Endothelial cell (in vitro differentiated cells): ENCODE measurements at regions not wholly inside any gene's neighbourhood (a gene's known extent, or its start where the extent isn't known, plus 50 kb on each side); places are given as distances from the start of the nearest gene placed in this dataset.

Source experiments
- DNase-seq: peaks from one replicate; pipeline ENCODE4 v3.0.0; 2021; ENCODE audit warnings: low spot score
- H3K27ac Mint-ChIP-seq: one replicate; pipeline ENCODE4 v1.8.0; 2021; ENCODE audit warnings: mixed read lengths, inconsistent platforms; ENCODE audit not compliant: unreplicated experiment
- H3K27me3 Mint-ChIP-seq: one replicate; pipeline ENCODE4 v1.8.0; 2021; ENCODE audit warnings: mild to moderate bottlenecking, moderate library complexity, mixed read lengths, inconsistent platforms; ENCODE audit not compliant: unreplicated experiment
- H3K36me3 Mint-ChIP-seq: one replicate; pipeline ENCODE4 v1.8.0; 2021; ENCODE audit warnings: mild to moderate bottlenecking, low read depth, mixed read lengths, inconsistent platforms; ENCODE audit not compliant: unreplicated experiment
- H3K4me1 Mint-ChIP-seq: one replicate; pipeline ENCODE4 v1.8.0; 2021; ENCODE audit warnings: mild to moderate bottlenecking, mixed read lengths, inconsistent platforms; ENCODE audit not compliant: unreplicated experiment
- H3K4me3 Mint-ChIP-seq: one replicate; pipeline ENCODE4 v1.8.0; 2021; ENCODE audit warnings: mild to moderate bottlenecking, mixed read lengths, inconsistent platforms; ENCODE audit not compliant: unreplicated experiment
- H3K9me3 Mint-ChIP-seq: one replicate; pipeline ENCODE4 v1.8.0; 2021; ENCODE audit warnings: mixed read lengths, inconsistent platforms; ENCODE audit not compliant: unreplicated experiment
- CTCF ChIP-seq: fragments of 200-600 bp; sonication (generic); IDR thresholded peaks from one replicate; pipeline ENCODE4 v1.5.0; 2021; ENCODE audit warnings: antibody characterized with exemption; ENCODE audit not compliant: unreplicated experiment

- H3K9me3 Mint-ChIP-seq, result no peaks in the 10 kb centered on the region
Observed at GRCh38 chr4:27846951-27847350, 986.3 kb downstream of the STIM2 start.

DNA sequence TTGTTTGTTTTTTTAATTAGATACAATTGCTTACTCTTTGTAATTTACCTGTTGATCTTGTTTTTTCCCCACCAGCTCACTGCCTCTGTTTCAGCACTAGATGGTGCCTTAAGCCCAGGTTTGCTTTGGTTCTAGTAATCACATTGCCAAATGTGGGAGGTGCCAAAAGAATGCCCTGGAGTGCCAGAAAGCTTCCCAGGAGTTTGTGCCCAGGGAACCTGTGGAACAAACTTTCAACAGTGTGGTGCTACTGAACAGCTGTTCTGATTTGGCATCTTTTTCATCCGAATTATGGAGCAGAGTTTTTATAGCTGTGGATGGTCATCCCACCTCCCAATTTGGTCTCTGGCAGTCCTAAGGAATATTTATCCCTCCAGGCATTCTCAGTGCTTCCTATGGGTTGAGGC, 1000.7 kb downstream of the STIM2 start:
- peak; percentile 47 for DNase-seq
- H3K27ac Mint-ChIP-seq, result no peak overlapping the region
- no peak for TF ChIP-seq CTCF
- no peaks in the 10 kb centered on the region for H3K27me3 Mint-ChIP-seq
- H3K36me3 Mint-ChIP-seq, result no peaks in the 10 kb centered on the region
- H3K9me3 Mint-ChIP-seq, result no peaks in the 10 kb centered on the region
- no peak overlapping the region for H3K4me3 Mint-ChIP-seq
- H3K4me1 Mint-ChIP-seq, result no peaks in the 10 kb centered on the region

More at GRCh38 chr4:27846951-27847350, 986.3 kb downstream of the STIM2 start:
- H3K36me3 Mint-ChIP-seq, result no peaks in the 10 kb centered on the region
- no peak for DNase-seq
- H3K27ac Mint-ChIP-seq, result no peak overlapping the region
- no peaks in the 10 kb centered on the region for H3K4me1 Mint-ChIP-seq
- H3K4me3 Mint-ChIP-seq, result no peak overlapping the region
- TF ChIP-seq CTCF, result no peak
- H3K27me3 Mint-ChIP-seq, result no peaks in the 10 kb centered on the region

- no peak overlapping the region for H3K4me3 Mint-ChIP-seq
- no peak for DNase-seq
- TF ChIP-seq CTCF, result no peak
Observed at GRCh38 chr4:27861802-27862201, 1001.2 kb downstream of the STIM2 start.

GRCh38 chr4:27873596-27873995, 1013.0 kb downstream of the STIM2 start:
- no peak overlapping the region for H3K4me3 Mint-ChIP-seq
- H3K36me3 Mint-ChIP-seq, result no peaks in the 10 kb centered on the region
- no peaks in the 10 kb centered on the region for H3K4me1 Mint-ChIP-seq
- H3K9me3 Mint-ChIP-seq, result no peaks in the 10 kb centered on the region
- no peak overlapping the region for H3K27ac Mint-ChIP-seq
- DNase-seq, result no peak
- H3K27me3 Mint-ChIP-seq, result no peaks in the 10 kb centered on the region
- TF ChIP-seq CTCF, result no peak

More at GRCh38 chr4:27861802-27862201, 1001.2 kb downstream of the STIM2 start:
- H3K27ac Mint-ChIP-seq, result no peak overlapping the region
- no peaks in the 10 kb centered on the region for H3K4me1 Mint-ChIP-seq
- H3K9me3 Mint-ChIP-seq, result no peaks in the 10 kb centered on the region
- no peaks in the 10 kb centered on the region for H3K36me3 Mint-ChIP-seq
- no peaks in the 10 kb centered on the region for H3K27me3 Mint-ChIP-seq

DNA sequence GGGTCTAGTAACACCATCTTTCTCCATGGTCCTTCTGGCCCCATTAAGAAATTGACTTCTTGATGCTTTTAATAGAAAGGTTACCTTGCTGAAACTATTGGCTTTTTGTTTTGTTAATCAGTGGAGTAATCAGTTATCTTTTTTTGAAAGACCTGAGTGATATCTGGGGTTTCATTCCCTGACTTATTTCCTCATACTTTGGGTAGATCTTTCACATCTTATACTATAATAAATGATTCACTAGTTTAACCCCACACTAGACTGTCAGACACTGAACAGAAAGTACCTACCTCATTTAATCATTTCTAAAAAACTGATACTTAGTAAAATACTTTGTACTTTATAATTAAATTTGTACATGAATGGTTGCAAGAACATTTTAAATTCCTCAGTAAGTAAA, 1021.1 kb downstream of the STIM2 start:
- no peaks in the 10 kb centered on the region for H3K36me3 Mint-ChIP-seq
- no peak overlapping the region for H3K4me3 Mint-ChIP-seq
- H3K9me3 Mint-ChIP-seq, result no peaks in the 10 kb centered on the region
- H3K4me1 Mint-ChIP-seq, result no peaks in the 10 kb centered on the region
- H3K27ac Mint-ChIP-seq, result no peak overlapping the region
- DNase-seq, result no peak
- no peak for TF ChIP-seq CTCF
- H3K27me3 Mint-ChIP-seq, result no peaks in the 10 kb centered on the region
